DOHH2 (cell line): ENCODE measurements at regions not wholly inside any gene's neighbourhood (a gene's known extent, or its start where the extent isn't known, plus 50 kb on each side); places are given as distances from the start of the nearest gene placed in this dataset.
A peak's percentile ranks its signal among the peaks of the same experiment; 100 is the strongest.

Experiments
- EZH2phosphoT487 ChIP-seq: fragments of 200-600 bp; sonication (generic); IDR thresholded peaks from 2 replicates; pipeline ENCODE4 v1.6.1; 2017; ENCODE audit warnings: borderline replicate concordance, mild to moderate bottlenecking, antibody characterized with exemption, low read length, moderate library complexity, mixed read lengths
- TF ChIP-seq, protein P1 (sequence below): fragments of 200-600 bp; sonication (generic); IDR thresholded peaks from one replicate; pipeline ENCODE4 v1.5.1; 2014; ENCODE audit warnings: antibody characterized with exemption, mild to moderate bottlenecking, low read depth, low read length; ENCODE audit not compliant: poor library complexity, severe bottlenecking

DNA sequence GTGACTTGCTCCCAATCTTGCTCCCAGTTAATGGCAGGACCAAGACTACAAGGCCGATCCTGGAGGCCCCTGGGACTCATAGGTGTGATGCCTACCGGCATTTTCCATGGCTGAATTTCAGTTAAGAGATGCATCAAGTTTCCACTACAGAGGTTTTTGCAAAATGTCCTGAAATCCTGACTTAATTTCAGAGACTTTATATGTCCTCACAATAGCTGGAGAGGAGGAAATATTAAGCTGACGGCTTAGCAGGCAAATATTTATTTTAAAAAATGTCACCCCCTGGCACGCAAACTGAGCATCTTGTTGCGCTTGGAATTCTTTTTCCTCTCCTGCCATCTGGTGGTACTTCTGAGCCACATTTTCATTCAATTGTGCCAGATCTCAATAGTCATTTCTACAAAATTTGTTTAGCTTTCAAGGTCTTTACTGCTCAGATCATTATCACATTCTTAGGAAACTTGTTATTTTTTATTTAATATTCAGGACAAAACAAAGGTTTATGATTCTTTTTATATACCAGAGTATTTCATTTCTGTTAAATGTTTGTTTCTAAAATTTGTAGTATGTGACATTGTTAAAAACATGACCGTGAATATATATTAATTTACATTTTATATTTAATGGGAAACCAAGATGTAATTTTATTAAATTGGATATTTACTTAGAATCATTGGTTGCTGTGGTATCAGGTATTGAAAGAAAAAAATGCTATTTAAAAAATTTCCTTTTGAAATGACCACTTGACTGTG, 189.2 kb upstream of the THRB start:
- TF ChIP-seq, protein P1, sequence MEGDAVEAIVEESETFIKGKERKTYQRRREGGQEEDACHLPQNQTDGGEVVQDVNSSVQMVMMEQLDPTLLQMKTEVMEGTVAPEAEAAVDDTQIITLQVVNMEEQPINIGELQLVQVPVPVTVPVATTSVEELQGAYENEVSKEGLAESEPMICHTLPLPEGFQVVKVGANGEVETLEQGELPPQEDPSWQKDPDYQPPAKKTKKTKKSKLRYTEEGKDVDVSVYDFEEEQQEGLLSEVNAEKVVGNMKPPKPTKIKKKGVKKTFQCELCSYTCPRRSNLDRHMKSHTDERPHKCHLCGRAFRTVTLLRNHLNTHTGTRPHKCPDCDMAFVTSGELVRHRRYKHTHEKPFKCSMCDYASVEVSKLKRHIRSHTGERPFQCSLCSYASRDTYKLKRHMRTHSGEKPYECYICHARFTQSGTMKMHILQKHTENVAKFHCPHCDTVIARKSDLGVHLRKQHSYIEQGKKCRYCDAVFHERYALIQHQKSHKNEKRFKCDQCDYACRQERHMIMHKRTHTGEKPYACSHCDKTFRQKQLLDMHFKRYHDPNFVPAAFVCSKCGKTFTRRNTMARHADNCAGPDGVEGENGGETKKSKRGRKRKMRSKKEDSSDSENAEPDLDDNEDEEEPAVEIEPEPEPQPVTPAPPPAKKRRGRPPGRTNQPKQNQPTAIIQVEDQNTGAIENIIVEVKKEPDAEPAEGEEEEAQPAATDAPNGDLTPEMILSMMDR, result peak; percentile 11
- no peak for TF ChIP-seq EZH2phosphoT487
